HEK293 (cell line): ENCODE measurements at regions not wholly inside any gene's neighbourhood (a gene's known extent, or its start where the extent isn't known, plus 50 kb on each side); places are given as distances from the start of the nearest gene placed in this dataset.
A peak's percentile ranks its signal among the peaks of the same experiment; 100 is the strongest.

Experiments
- CTCF ChIA-PET: fragments of 350-600 bp; formaldehyde crosslinking; extraction: SDS; loops from one replicate; lab custom pipeline; 2021; ENCODE audit warnings: antibody characterized with exemption; lab: Yijun Ruan, JAX
- POLR2A ChIA-PET: fragments of 300-600 bp; formaldehyde crosslinking; extraction: SDS; loops from one replicate; lab custom pipeline; 2020; ENCODE audit warnings: antibody characterized with exemption, inconsistent platforms; lab: Yijun Ruan, JAX
- H3K27ac ChIP-seq: fragments of 200-500 bp; sonication (Bioruptor generic); 2 replicates; pipeline ENCODE4 v1.5.1; 2014; ENCODE audit warnings: low read depth, low read length, control low read depth, inconsistent platforms; ENCODE audit errors: extremely low read depth
- H3K36me3 ChIP-seq, 2 experiments: fragments of 200-500 bp in 1 of 2; sonication (Bioruptor generic) in 1 of 2; 1 replicate in 1 of 2; 2 replicates in 1 of 2; pipeline ENCODE4 v1.5.1; 2014 to 2017; ENCODE audit warnings: inconsistent platforms in 2 of 2, low read length in 2 of 2; ENCODE audit not compliant: control insufficient read depth in 2 of 2, insufficient read depth in 1 of 2
- H3K4me1 ChIP-seq: fragments of 200-500 bp; sonication (Bioruptor generic); 2 replicates; pipeline ENCODE4 v1.5.1; 2014; ENCODE audit warnings: mild to moderate bottlenecking, low read length, inconsistent platforms; ENCODE audit not compliant: control insufficient read depth, insufficient read depth
- H3K4me3 ChIP-seq: 2 replicates; pipeline ENCODE4 v1.5.1; 2011; ENCODE audit warnings: low read depth, mild to moderate bottlenecking, control low read depth, low read length, moderate library complexity
- H3K9me3 ChIP-seq: fragments of 200-500 bp; sonication (Bioruptor generic); 2 replicates; pipeline ENCODE4 v1.5.1; 2014; ENCODE audit warnings: low read depth, low read length, inconsistent platforms; ENCODE audit not compliant: control insufficient read depth, insufficient read depth
- KLF9 ChIP-seq: fragments of 450-650 bp; formaldehyde crosslinking; IDR thresholded peaks from 2 replicates; pipeline ENCODE4 v1.5.1; 2016; ENCODE audit warnings: missing biosample characterization, missing genetic modification characterization, low read depth
- PRDM10 ChIP-seq: fragments of 450-650 bp; formaldehyde crosslinking; IDR thresholded peaks from 2 replicates; pipeline ENCODE4 v1.5.1; 2016; ENCODE audit warnings: missing biosample characterization, missing genetic modification characterization
- SALL2 ChIP-seq: fragments of 450-650 bp; formaldehyde crosslinking; IDR thresholded peaks from 2 replicates; pipeline ENCODE4 v1.5.0; 2017; ENCODE audit warnings: missing biosample characterization, mild to moderate bottlenecking, missing genetic modification characterization, borderline replicate concordance
- SCRT1 ChIP-seq: fragments of 450-650 bp; formaldehyde crosslinking; IDR thresholded peaks from 2 replicates; pipeline ENCODE4 v1.5.1; 2016; ENCODE audit warnings: missing biosample characterization, missing genetic modification characterization, borderline replicate concordance
- ZBTB6 ChIP-seq: fragments of 450-650 bp; formaldehyde crosslinking; IDR thresholded peaks from 2 replicates; pipeline ENCODE4 v1.5.1; 2017; ENCODE audit warnings: missing biosample characterization, missing genetic modification characterization
- ZIC2 ChIP-seq: fragments of 450-650 bp; formaldehyde crosslinking; IDR thresholded peaks from 2 replicates; pipeline ENCODE4 v1.5.1; 2016; ENCODE audit warnings: missing biosample characterization, missing genetic modification characterization
- ZNF146 ChIP-seq: fragments of 450-650 bp; formaldehyde crosslinking; IDR thresholded peaks from 2 replicates; pipeline ENCODE4 v1.5.1; 2016; ENCODE audit warnings: missing biosample characterization, missing genetic modification characterization
- ZNF148 ChIP-seq: fragments of 450-650 bp; formaldehyde crosslinking; IDR thresholded peaks from 2 replicates; pipeline ENCODE4 v1.5.0; 2017; ENCODE audit warnings: missing biosample characterization, missing genetic modification characterization, borderline replicate concordance
- ZNF169 ChIP-seq: fragments of 450-650 bp; formaldehyde crosslinking; IDR thresholded peaks from 2 replicates; pipeline ENCODE4 v1.5.1; 2016; ENCODE audit warnings: missing biosample characterization, missing genetic modification characterization
- ZNF239 ChIP-seq: fragments of 450-650 bp; formaldehyde crosslinking; IDR thresholded peaks from 2 replicates; pipeline ENCODE4 v1.5.1; 2016; ENCODE audit warnings: missing biosample characterization, missing genetic modification characterization
- ZNF248 ChIP-seq: fragments of 450-650 bp; formaldehyde crosslinking; IDR thresholded peaks from 2 replicates; pipeline ENCODE4 v1.5.1; 2017; ENCODE audit warnings: missing biosample characterization, missing genetic modification characterization
- ZNF302 ChIP-seq: fragments of 450-650 bp; formaldehyde crosslinking; IDR thresholded peaks from 2 replicates; pipeline ENCODE4 v1.5.1; 2016; ENCODE audit warnings: missing biosample characterization, missing genetic modification characterization, low read depth
- ZNF350 ChIP-seq: fragments of 450-650 bp; formaldehyde crosslinking; IDR thresholded peaks from 2 replicates; pipeline ENCODE4 v1.5.0; 2017; ENCODE audit warnings: missing biosample characterization, mild to moderate bottlenecking, missing genetic modification characterization
- ZNF354C ChIP-seq: fragments of 450-650 bp; formaldehyde crosslinking; IDR thresholded peaks from 2 replicates; pipeline ENCODE4 v1.5.1; 2016; ENCODE audit warnings: missing biosample characterization, missing genetic modification characterization, low read depth, borderline replicate concordance
- ZNF423 ChIP-seq: fragments of 450-650 bp; formaldehyde crosslinking; IDR thresholded peaks from 2 replicates; pipeline ENCODE4 v1.5.1; 2016; ENCODE audit warnings: missing biosample characterization, missing genetic modification characterization
- ZNF510 ChIP-seq: fragments of 450-650 bp; formaldehyde crosslinking; IDR thresholded peaks from 2 replicates; pipeline ENCODE4 v1.5.1; 2018; ENCODE audit warnings: mild to moderate bottlenecking, missing genetic modification characterization, missing biosample characterization; ENCODE audit not compliant: insufficient replicate concordance
- ZNF664 ChIP-seq: fragments of 450-650 bp; formaldehyde crosslinking; IDR thresholded peaks from 2 replicates; pipeline ENCODE4 v1.5.1; 2016; ENCODE audit warnings: missing biosample characterization, missing genetic modification characterization
- ZNF670 ChIP-seq: fragments of 450-650 bp; formaldehyde crosslinking; IDR thresholded peaks from 2 replicates; pipeline ENCODE4 v1.5.1; 2016; ENCODE audit warnings: missing biosample characterization, missing genetic modification characterization, low read depth
- ZNF677 ChIP-seq: fragments of 450-650 bp; IDR thresholded peaks from 2 replicates; pipeline ENCODE4 v1.5.0; 2018; ENCODE audit warnings: missing biosample characterization, mild to moderate bottlenecking, missing genetic modification characterization, moderate library complexity
- ZNF837 ChIP-seq: fragments of 450-650 bp; formaldehyde crosslinking; IDR thresholded peaks from 2 replicates; pipeline ENCODE4 v1.5.1; 2016; ENCODE audit warnings: missing biosample characterization, missing genetic modification characterization
- TF ChIP-seq, protein P1 (sequence below): fragments of 450-650 bp; IDR thresholded peaks from 2 replicates; pipeline ENCODE4 v1.5.1; 2018; ENCODE audit warnings: missing biosample characterization, mild to moderate bottlenecking, missing genetic modification characterization

DNA sequence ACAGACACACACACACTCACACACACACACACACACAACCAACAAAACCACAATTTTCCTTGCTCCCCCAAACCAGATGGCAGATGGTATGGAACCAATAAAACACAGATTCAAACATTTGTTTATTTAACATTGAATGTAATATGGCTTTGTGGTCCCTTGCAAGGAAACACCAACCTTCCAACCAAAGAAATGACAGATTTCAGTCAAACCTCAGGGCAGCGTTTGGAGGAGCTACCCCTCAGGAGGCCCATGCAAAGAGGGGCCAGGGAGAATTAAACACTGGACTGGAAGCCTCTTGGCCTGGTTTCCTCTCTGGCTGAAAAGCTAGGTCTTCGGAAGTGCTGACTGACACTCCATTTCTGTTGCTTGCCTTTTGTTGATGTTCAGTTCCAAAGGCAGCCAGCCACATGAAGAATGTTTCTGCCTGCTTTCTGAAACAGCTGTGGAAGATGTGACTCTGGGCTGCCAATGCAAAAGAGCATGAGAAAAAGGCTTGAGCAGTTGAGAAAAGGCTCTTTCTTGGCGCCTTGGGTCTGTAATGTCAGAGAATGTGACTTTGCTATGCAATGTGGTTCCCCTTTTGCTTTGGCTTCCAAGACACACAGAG lies 296.1 kb downstream of the RPLP1 start:
- POLR2A ChIA-PET = no interaction called here
- Histone ChIP-seq H3K4me3 (no peak overlapping the region), H3K36me3 (no peaks in the 10 kb centered on the region), H3K4me1 (no peaks in the 10 kb centered on the region), H3K9me3 (no peaks in the 10 kb centered on the region), H3K27ac (no peak overlapping the region)
- TF ChIP-seq PRDM10 (tag by site-specific recombination) = peak; percentile 38; the same call in 1 of the 2 replicates
- no peak for TF ChIP-seq ZNF239 (tag by site-specific recombination)
- CTCF ChIA-PET = interaction anchor here (0.6 to 2.2 kb wide), 9 partner anchors 10 to 739 kb away, joined by 3 to 16 read pairs (median 4); no protein-coding TSS in a partner anchor

- H3K4me3 ChIP-seq = no peak overlapping the region
- CTCF ChIA-PET = interaction anchor here (0.6 to 2.2 kb wide), 9 partner anchors 8 to 739 kb away, joined by 3 to 16 read pairs (median 4); no protein-coding TSS in a partner anchor
- H3K36me3 ChIP-seq = no peaks in the 10 kb centered on the region
- no peaks in the 10 kb centered on the region for H3K4me1 ChIP-seq
- POLR2A ChIA-PET = interaction anchor here (1.1 kb wide), 1 partner anchor 313 kb away, joined by 3 read pairs; no protein-coding TSS in a partner anchor
- TF ChIP-seq ZNF837 (tag by site-specific recombination) = no peak
- TF ChIP-seq ZNF169 (tag by site-specific recombination) = no peak
- TF ChIP-seq ZNF148 (tag by site-specific recombination) = no peak
- no peak for TF ChIP-seq ZNF670 (tag by site-specific recombination)
- TF ChIP-seq ZNF302 (tag by site-specific recombination) = no peak
- no peak for TF ChIP-seq ZIC2
- no peak for TF ChIP-seq ZNF423 (tag by site-specific recombination)
- TF ChIP-seq ZNF350 (tag by site-specific recombination) = no peak
- TF ChIP-seq ZNF248 (tag by site-specific recombination) = no peak
- TF ChIP-seq ZNF677 = no peak
- no peak for TF ChIP-seq ZNF354C (tag by site-specific recombination)
- TF ChIP-seq ZNF510 = no peak
- TF ChIP-seq, protein P1, sequence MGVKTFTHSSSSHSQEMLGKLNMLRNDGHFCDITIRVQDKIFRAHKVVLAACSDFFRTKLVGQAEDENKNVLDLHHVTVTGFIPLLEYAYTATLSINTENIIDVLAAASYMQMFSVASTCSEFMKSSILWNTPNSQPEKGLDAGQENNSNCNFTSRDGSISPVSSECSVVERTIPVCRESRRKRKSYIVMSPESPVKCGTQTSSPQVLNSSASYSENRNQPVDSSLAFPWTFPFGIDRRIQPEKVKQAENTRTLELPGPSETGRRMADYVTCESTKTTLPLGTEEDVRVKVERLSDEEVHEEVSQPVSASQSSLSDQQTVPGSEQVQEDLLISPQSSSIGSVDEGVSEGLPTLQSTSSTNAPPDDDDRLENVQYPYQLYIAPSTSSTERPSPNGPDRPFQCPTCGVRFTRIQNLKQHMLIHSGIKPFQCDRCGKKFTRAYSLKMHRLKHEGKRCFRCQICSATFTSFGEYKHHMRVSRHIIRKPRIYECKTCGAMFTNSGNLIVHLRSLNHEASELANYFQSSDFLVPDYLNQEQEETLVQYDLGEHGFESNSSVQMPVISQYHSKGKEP (tag by site-specific recombination) = no peak
- no peak for TF ChIP-seq SCRT1
- no peak for TF ChIP-seq ZBTB6 (tag by site-specific recombination)
- TF ChIP-seq KLF9 (tag by site-specific recombination) = no peak
- no peak for TF ChIP-seq ZNF664 (tag by site-specific recombination)
- no peak for TF ChIP-seq SALL2 (tag by site-specific recombination)
- no peak for TF ChIP-seq ZNF146 (tag by site-specific recombination)
- H3K27ac ChIP-seq = no peak overlapping the region
- H3K9me3 ChIP-seq = no peaks in the 10 kb centered on the region
Observed at GRCh38 chr15:69749274-69749673, 296.7 kb downstream of the RPLP1 start.
